Activated CD4-positive, alpha-beta T cell treated with anti-CD3 and anti-CD28 coated beads, Interleukin-2, amount 10 ng/mL, durations not matched to agents 24 days and 14 days (primary cell): ENCODE measurements at regions not wholly inside any gene's neighbourhood (a gene's known extent, or its start where the extent isn't known, plus 50 kb on each side); places are given as distances from the start of the nearest gene placed in this dataset.

Experiments
- DNase-seq: peaks from one replicate; pipeline ENCODE4 v3.0.0; 2022
- H3K27ac Mint-ChIP-seq: one replicate; pipeline ENCODE4 v1.8.0; 2022; ENCODE audit warnings: mild to moderate bottlenecking, mixed read lengths
- H3K27me3 Mint-ChIP-seq: one replicate; pipeline ENCODE4 v1.8.0; 2022; ENCODE audit warnings: mixed read lengths
- H3K36me3 Mint-ChIP-seq: one replicate; pipeline ENCODE4 v1.8.0; 2022; ENCODE audit warnings: low read depth, mild to moderate bottlenecking, mixed read lengths
- H3K4me1 Mint-ChIP-seq: one replicate; pipeline ENCODE4 v1.8.0; 2021; ENCODE audit warnings: mixed read lengths
- H3K4me3 Mint-ChIP-seq: one replicate; pipeline ENCODE4 v1.8.0; 2022; ENCODE audit warnings: mild to moderate bottlenecking, moderate library complexity, mixed read lengths
- H3K9me3 Mint-ChIP-seq: one replicate; pipeline ENCODE4 v1.8.0; 2021; ENCODE audit warnings: mixed read lengths
- intact Hi-C: fragments of 100-400 bp; cut with micrococcal nuclease; formaldehyde crosslinking; loops from one replicate; pipeline ENCODE4 v1.15.1; 2023

- H3K4me3 Mint-ChIP-seq: no peak overlapping the region
- H3K9me3 Mint-ChIP-seq: no peaks in the 10 kb centered on the region
- H3K4me1 Mint-ChIP-seq: peaks cover 51% of the 10 kb centered on the region
- intact Hi-C loops: no loop called here
- H3K36me3 Mint-ChIP-seq: peaks cover 26% of the 10 kb centered on the region
- DNase-seq: no peak
- peak overlapping the region; percentile 76 for H3K27ac Mint-ChIP-seq
- H3K27me3 Mint-ChIP-seq: no peaks in the 10 kb centered on the region
Observed at GRCh38 chr6:26163427-26164119, 76.3 kb downstream of the HFE start.

GRCh38 chr6:26164120-26164505, 76.9 kb downstream of the HFE start:
- intact Hi-C loops: no loop called here
- H3K4me3 Mint-ChIP-seq: no peak overlapping the region

GRCh38 chr6:26165261-26165790, 78.1 kb downstream of the HFE start:
- H3K27me3 Mint-ChIP-seq: no peaks in the 10 kb centered on the region
- peaks cover 18% of the 10 kb centered on the region for H3K36me3 Mint-ChIP-seq
- peaks cover 47% of the 10 kb centered on the region for H3K4me1 Mint-ChIP-seq
- intact Hi-C loops: no loop called here
- DNase-seq: peak; percentile 63
- peak overlapping the region; percentile 73 for H3K27ac Mint-ChIP-seq
- H3K9me3 Mint-ChIP-seq: no peaks in the 10 kb centered on the region
- H3K4me3 Mint-ChIP-seq: peak overlapping the region; percentile 20

More at GRCh38 chr6:26164120-26164505, 76.9 kb downstream of the HFE start:
- DNase-seq: peak; percentile 54
- Mint-ChIP-seq H3K4me1 (peaks cover 48% of the 10 kb centered on the region), H3K9me3 (no peaks in the 10 kb centered on the region), H3K27me3 (no peaks in the 10 kb centered on the region), H3K36me3 (peaks cover 24% of the 10 kb centered on the region), H3K27ac (peak overlapping the region; percentile 66)

- H3K27ac Mint-ChIP-seq: peak overlapping the region; percentile 92
- H3K4me3 Mint-ChIP-seq: peak overlapping the region; percentile 84
- peak; percentile 63 for DNase-seq
- no peaks in the 10 kb centered on the region for H3K27me3 Mint-ChIP-seq
- peaks cover 5% of the 10 kb centered on the region for H3K36me3 Mint-ChIP-seq
- H3K9me3 Mint-ChIP-seq: no peaks in the 10 kb centered on the region
- H3K4me1 Mint-ChIP-seq: peaks cover 48% of the 10 kb centered on the region
- intact Hi-C loops: loop anchor here (5.0 kb wide), 1 partner anchor 142 kb away; no protein-coding TSS in a partner anchor
Observed at GRCh38 chr6:26170181-26170580, 83.0 kb downstream of the HFE start.

- Mint-ChIP-seq H3K9me3 (no peaks in the 10 kb centered on the region), H3K27ac (peak overlapping the region; percentile 92), H3K4me3 (peak overlapping the region; percentile 84), H3K36me3 (peaks cover 4% of the 10 kb centered on the region), H3K27me3 (no peaks in the 10 kb centered on the region), H3K4me1 (peaks cover 50% of the 10 kb centered on the region)
- peak; percentile 57 for DNase-seq
- intact Hi-C loops: loop anchor here (1.0 to 5.0 kb wide), 2 partner anchors 11 to 141 kb away; no protein-coding TSS in a partner anchor
Observed at GRCh38 chr6:26170951-26171841, 84.0 kb downstream of the HFE start.

GRCh38 chr6:26172608-26172968, 85.4 kb downstream of the HFE start:
- peaks cover 2% of the 10 kb centered on the region for H3K36me3 Mint-ChIP-seq
- intact Hi-C loops: loop anchor here (1.0 to 5.0 kb wide), 3 partner anchors 48 to 424 kb away; partner anchors contain the start of gene ABT1
- peak overlapping the region; percentile 84 for H3K4me3 Mint-ChIP-seq
- no peaks in the 10 kb centered on the region for H3K9me3 Mint-ChIP-seq
- no peak for DNase-seq
- H3K27me3 Mint-ChIP-seq: no peaks in the 10 kb centered on the region
- peaks cover 47% of the 10 kb centered on the region for H3K4me1 Mint-ChIP-seq
- peak overlapping the region; percentile 92 for H3K27ac Mint-ChIP-seq

GRCh38 chr6:26173836-26174145, 86.6 kb downstream of the HFE start:
- Mint-ChIP-seq H3K27me3 (no peaks in the 10 kb centered on the region), H3K4me3 (peak overlapping the region; percentile 84), H3K36me3 (peaks cover 2% of the 10 kb centered on the region), H3K4me1 (peaks cover 50% of the 10 kb centered on the region), H3K9me3 (no peaks in the 10 kb centered on the region), H3K27ac (peak overlapping the region; percentile 84)
- intact Hi-C loops: loop anchor here (5.0 kb wide), 1 partner anchor 139 kb away; no protein-coding TSS in a partner anchor
- DNase-seq: peak; percentile 60

- no peak for DNase-seq
- intact Hi-C loops: loop anchor here (1.0 to 5.0 kb wide), 6 partner anchors 8 to 902 kb away; a partner anchor contains a TSS
- Mint-ChIP-seq H3K4me3 (peak overlapping the region; percentile 40), H3K27me3 (no peaks in the 10 kb centered on the region), H3K4me1 (peaks cover 43% of the 10 kb centered on the region), H3K27ac (peak overlapping the region; percentile 71), H3K36me3 (peaks cover 2% of the 10 kb centered on the region), H3K9me3 (no peaks in the 10 kb centered on the region)
Observed at GRCh38 chr6:26175033-26175427, 87.8 kb downstream of the HFE start.

- Mint-ChIP-seq H3K36me3 (peaks cover 2% of the 10 kb centered on the region), H3K4me1 (peaks cover 45% of the 10 kb centered on the region), H3K4me3 (peak overlapping the region; percentile 40), H3K9me3 (no peaks in the 10 kb centered on the region), H3K27ac (peak overlapping the region; percentile 63), H3K27me3 (no peaks in the 10 kb centered on the region)
- intact Hi-C loops: loop anchor here (1.0 to 5.0 kb wide), 6 partner anchors 8 to 902 kb away; a partner anchor contains a TSS
- peak; percentile 91 for DNase-seq
Observed at GRCh38 chr6:26175428-26176181, 88.4 kb downstream of the HFE start.

- H3K27me3 Mint-ChIP-seq: no peaks in the 10 kb centered on the region
- no peaks in the 10 kb centered on the region for H3K9me3 Mint-ChIP-seq
- intact Hi-C loops: loop anchor here (5.0 kb wide), 1 partner anchor 898 kb away; no protein-coding TSS in a partner anchor
- H3K36me3 Mint-ChIP-seq: no peaks in the 10 kb centered on the region
- H3K27ac Mint-ChIP-seq: no peak overlapping the region
- peaks cover 44% of the 10 kb centered on the region for H3K4me1 Mint-ChIP-seq
- DNase-seq: no peak
- H3K4me3 Mint-ChIP-seq: no peak overlapping the region
Observed at GRCh38 chr6:26179675-26180074, 92.4 kb downstream of the HFE start.

- no peaks in the 10 kb centered on the region for H3K27me3 Mint-ChIP-seq
- intact Hi-C loops: no loop called here
- H3K9me3 Mint-ChIP-seq: no peaks in the 10 kb centered on the region
- H3K36me3 Mint-ChIP-seq: no peaks in the 10 kb centered on the region
- H3K27ac Mint-ChIP-seq: peak overlapping the region; percentile 77
- H3K4me3 Mint-ChIP-seq: no peak overlapping the region
- DNase-seq: peak; percentile 52
- peaks cover 48% of the 10 kb centered on the region for H3K4me1 Mint-ChIP-seq
Observed at GRCh38 chr6:26180346-26180745, 93.1 kb downstream of the HFE start.

GRCh38 chr6:26183237-26183580, 96.0 kb downstream of the HFE start:
- intact Hi-C loops: loop anchor here (1.0 to 2.0 kb wide), 3 partner anchors 8 to 23 kb away; a partner anchor contains a TSS
- no peak for DNase-seq
- peak overlapping the region; percentile 98 for H3K27ac Mint-ChIP-seq
- H3K36me3 Mint-ChIP-seq: no peaks in the 10 kb centered on the region
- peaks cover 49% of the 10 kb centered on the region for H3K4me1 Mint-ChIP-seq
- H3K9me3 Mint-ChIP-seq: no peaks in the 10 kb centered on the region
- no peaks in the 10 kb centered on the region for H3K27me3 Mint-ChIP-seq
- peak overlapping the region; percentile 93 for H3K4me3 Mint-ChIP-seq
